ENCODE measurements at regions not wholly inside any gene's neighbourhood (a gene's known extent, or its start where the extent isn't known, plus 50 kb on each side); places are given as distances from the start of the nearest gene placed in this dataset.

GRCh38 chr6:139612135-139612465, 237.7 kb upstream of the CITED2 start:
- H3K9ac ChIP-seq (ENCODE audit: low read depth, low read length) = no peak overlapping the region
- no peaks in the 10 kb centered on the region for H3K36me3 ChIP-seq (ENCODE audit: control insufficient read depth, insufficient read depth, low read length)
- H3K27me3 ChIP-seq (ENCODE audit: control insufficient read depth, insufficient read depth, low read length) = no peaks in the 10 kb centered on the region
- peaks cover 21% of the 10 kb centered on the region for H3K4me1 ChIP-seq (ENCODE audit: control insufficient read depth, insufficient read depth, low read length)
- H3K4me3 ChIP-seq (ENCODE audit: low read depth, low read length) = no peak overlapping the region
- no peaks in the 10 kb centered on the region for H3K9me3 ChIP-seq (ENCODE audit: control insufficient read depth, insufficient read depth, low read length)

- no peaks in the 10 kb centered on the region for H3K27me3 ChIP-seq (ENCODE audit: control insufficient read depth, insufficient read depth, low read length)
- H3K36me3 ChIP-seq (ENCODE audit: control insufficient read depth, insufficient read depth, low read length) = no peaks in the 10 kb centered on the region
- H3K4me3 ChIP-seq (ENCODE audit: low read depth, low read length) = no peak overlapping the region
- H3K9ac ChIP-seq (ENCODE audit: low read depth, low read length) = no peak overlapping the region
- H3K9me3 ChIP-seq (ENCODE audit: control insufficient read depth, insufficient read depth, low read length) = no peaks in the 10 kb centered on the region
- peaks cover 22% of the 10 kb centered on the region for H3K4me1 ChIP-seq (ENCODE audit: control insufficient read depth, insufficient read depth, low read length)
Observed at GRCh38 chr6:139611327-139612134, 237.1 kb upstream of the CITED2 start.

- no peaks in the 10 kb centered on the region for H3K36me3 ChIP-seq (ENCODE audit: control insufficient read depth, insufficient read depth, low read length)
- no peaks in the 10 kb centered on the region for H3K9me3 ChIP-seq (ENCODE audit: control insufficient read depth, insufficient read depth, low read length)
- H3K9ac ChIP-seq (ENCODE audit: low read depth, low read length) = no peak overlapping the region
- peaks cover 22% of the 10 kb centered on the region for H3K4me1 ChIP-seq (ENCODE audit: control insufficient read depth, insufficient read depth, low read length)
- H3K27me3 ChIP-seq (ENCODE audit: control insufficient read depth, insufficient read depth, low read length) = no peaks in the 10 kb centered on the region
- no peak overlapping the region for H3K4me3 ChIP-seq (ENCODE audit: low read depth, low read length)
Observed at GRCh38 chr6:139608466-139609261, 234.2 kb upstream of the CITED2 start.

- Histone ChIP-seq H3K9ac (ENCODE audit: low read depth, low read length) (no peak overlapping the region), H3K27me3 (ENCODE audit: control insufficient read depth, insufficient read depth, low read length) (no peaks in the 10 kb centered on the region), H3K4me3 (ENCODE audit: low read depth, low read length) (no peak overlapping the region), H3K36me3 (ENCODE audit: control insufficient read depth, insufficient read depth, low read length) (no peaks in the 10 kb centered on the region), H3K4me1 (ENCODE audit: control insufficient read depth, insufficient read depth, low read length) (peaks cover 16% of the 10 kb centered on the region), H3K9me3 (ENCODE audit: control insufficient read depth, insufficient read depth, low read length) (no peaks in the 10 kb centered on the region)
Observed at GRCh38 chr6:139605350-139605749, 230.9 kb upstream of the CITED2 start.

GRCh38 chr6:139603581-139603980, 229.1 kb upstream of the CITED2 start:
- H3K4me1 ChIP-seq (ENCODE audit: control insufficient read depth, insufficient read depth, low read length) = peaks cover 14% of the 10 kb centered on the region
- no peaks in the 10 kb centered on the region for H3K36me3 ChIP-seq (ENCODE audit: control insufficient read depth, insufficient read depth, low read length)
- H3K9me3 ChIP-seq (ENCODE audit: control insufficient read depth, insufficient read depth, low read length) = no peaks in the 10 kb centered on the region
- no peaks in the 10 kb centered on the region for H3K27me3 ChIP-seq (ENCODE audit: control insufficient read depth, insufficient read depth, low read length)
- no peak overlapping the region for H3K9ac ChIP-seq (ENCODE audit: low read depth, low read length)
- H3K4me3 ChIP-seq (ENCODE audit: low read depth, low read length) = no peak overlapping the region

GRCh38 chr6:139602577-139602976, 228.1 kb upstream of the CITED2 start:
- no peaks in the 10 kb centered on the region for H3K9me3 ChIP-seq (ENCODE audit: control insufficient read depth, insufficient read depth, low read length)
- no peaks in the 10 kb centered on the region for H3K36me3 ChIP-seq (ENCODE audit: control insufficient read depth, insufficient read depth, low read length)
- H3K4me3 ChIP-seq (ENCODE audit: low read depth, low read length) = no peak overlapping the region
- H3K9ac ChIP-seq (ENCODE audit: low read depth, low read length) = no peak overlapping the region
- peaks cover 5% of the 10 kb centered on the region for H3K4me1 ChIP-seq (ENCODE audit: control insufficient read depth, insufficient read depth, low read length)
- H3K27me3 ChIP-seq (ENCODE audit: control insufficient read depth, insufficient read depth, low read length) = no peaks in the 10 kb centered on the region

- Histone ChIP-seq H3K27me3 (ENCODE audit: control insufficient read depth, insufficient read depth, low read length) (no peaks in the 10 kb centered on the region), H3K9ac (ENCODE audit: low read depth, low read length) (no peak overlapping the region), H3K4me3 (ENCODE audit: low read depth, low read length) (no peak overlapping the region), H3K4me1 (ENCODE audit: control insufficient read depth, insufficient read depth, low read length) (no peaks in the 10 kb centered on the region), H3K36me3 (ENCODE audit: control insufficient read depth, insufficient read depth, low read length) (no peaks in the 10 kb centered on the region), H3K9me3 (ENCODE audit: control insufficient read depth, insufficient read depth, low read length) (no peaks in the 10 kb centered on the region)
Observed at GRCh38 chr6:139600919-139601475, 226.5 kb upstream of the CITED2 start.

GRCh38 chr6:139600343-139600742, 225.9 kb upstream of the CITED2 start:
- H3K36me3 ChIP-seq (ENCODE audit: control insufficient read depth, insufficient read depth, low read length) = no peaks in the 10 kb centered on the region
- no peaks in the 10 kb centered on the region for H3K27me3 ChIP-seq (ENCODE audit: control insufficient read depth, insufficient read depth, low read length)
- no peak overlapping the region for H3K9ac ChIP-seq (ENCODE audit: low read depth, low read length)
- H3K9me3 ChIP-seq (ENCODE audit: control insufficient read depth, insufficient read depth, low read length) = no peaks in the 10 kb centered on the region
- no peak overlapping the region for H3K4me3 ChIP-seq (ENCODE audit: low read depth, low read length)
- no peaks in the 10 kb centered on the region for H3K4me1 ChIP-seq (ENCODE audit: control insufficient read depth, insufficient read depth, low read length)

GRCh38 chr6:139597771-139598755, 223.6 kb upstream of the CITED2 start:
- H3K4me3 ChIP-seq (ENCODE audit: low read depth, low read length) = no peak overlapping the region
- no peaks in the 10 kb centered on the region for H3K9me3 ChIP-seq (ENCODE audit: control insufficient read depth, insufficient read depth, low read length)
- H3K36me3 ChIP-seq (ENCODE audit: control insufficient read depth, insufficient read depth, low read length) = no peaks in the 10 kb centered on the region
- H3K4me1 ChIP-seq (ENCODE audit: control insufficient read depth, insufficient read depth, low read length) = peaks cover 2% of the 10 kb centered on the region
- H3K27me3 ChIP-seq (ENCODE audit: control insufficient read depth, insufficient read depth, low read length) = no peaks in the 10 kb centered on the region
- no peak overlapping the region for H3K9ac ChIP-seq (ENCODE audit: low read depth, low read length)

GRCh38 chr6:139597087-139597763, 222.8 kb upstream of the CITED2 start:
- Histone ChIP-seq H3K9ac (ENCODE audit: low read depth, low read length) (no peak overlapping the region), H3K27me3 (ENCODE audit: control insufficient read depth, insufficient read depth, low read length) (no peaks in the 10 kb centered on the region)

GRCh38 chr6:139595183-139595582, 220.7 kb upstream of the CITED2 start:
- Histone ChIP-seq H3K4me3 (ENCODE audit: low read depth, low read length) (no peak overlapping the region), H3K4me1 (ENCODE audit: control insufficient read depth, insufficient read depth, low read length) (peaks cover 2% of the 10 kb centered on the region), H3K27me3 (ENCODE audit: control insufficient read depth, insufficient read depth, low read length) (no peaks in the 10 kb centered on the region), H3K9ac (ENCODE audit: low read depth, low read length) (no peak overlapping the region), H3K36me3 (ENCODE audit: control insufficient read depth, insufficient read depth, low read length) (no peaks in the 10 kb centered on the region), H3K9me3 (ENCODE audit: control insufficient read depth, insufficient read depth, low read length) (no peaks in the 10 kb centered on the region)

More at GRCh38 chr6:139597087-139597763, 222.8 kb upstream of the CITED2 start:
- Histone ChIP-seq H3K4me3 (ENCODE audit: low read depth, low read length) (no peak overlapping the region), H3K9me3 (ENCODE audit: control insufficient read depth, insufficient read depth, low read length) (no peaks in the 10 kb centered on the region), H3K36me3 (ENCODE audit: control insufficient read depth, insufficient read depth, low read length) (no peaks in the 10 kb centered on the region), H3K4me1 (ENCODE audit: control insufficient read depth, insufficient read depth, low read length) (peaks cover 2% of the 10 kb centered on the region)
